ENCODE measurements at regions not wholly inside any gene's neighbourhood (a gene's known extent, or its start where the extent isn't known, plus 50 kb on each side); places are given as distances from the start of the nearest gene placed in this dataset.

DNA sequence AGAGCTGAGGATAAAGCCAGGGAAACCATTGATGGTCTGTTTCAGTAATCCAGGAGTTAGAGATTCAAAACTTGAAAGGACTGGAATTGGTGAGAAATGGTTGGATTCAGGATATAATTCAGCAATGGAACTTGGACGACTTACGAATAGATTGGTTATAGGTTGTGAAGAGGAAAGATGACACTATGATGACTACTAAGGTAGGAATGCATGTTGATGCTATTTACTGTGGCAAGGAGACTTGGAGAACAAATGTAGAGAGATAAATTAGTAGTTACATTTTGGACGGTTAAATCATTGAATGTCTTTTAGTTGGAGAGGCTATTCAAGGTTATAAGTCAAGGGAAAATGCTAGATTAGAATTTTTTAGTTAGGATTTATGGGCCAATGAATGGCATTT lies 365.4 kb upstream of the TECRL start:
- no peak overlapping the region for H2AFZ ChIP-seq (ENCODE audit: insufficient read depth, low read depth, low read length, poor library complexity, severe bottlenecking)
- H3K4me3 Mint-ChIP-seq: no peak overlapping the region
- 85% methylated on average over 3 of the region's 3 CpGs for WGBS (ENCODE audit: insufficient coverage)

DNA sequence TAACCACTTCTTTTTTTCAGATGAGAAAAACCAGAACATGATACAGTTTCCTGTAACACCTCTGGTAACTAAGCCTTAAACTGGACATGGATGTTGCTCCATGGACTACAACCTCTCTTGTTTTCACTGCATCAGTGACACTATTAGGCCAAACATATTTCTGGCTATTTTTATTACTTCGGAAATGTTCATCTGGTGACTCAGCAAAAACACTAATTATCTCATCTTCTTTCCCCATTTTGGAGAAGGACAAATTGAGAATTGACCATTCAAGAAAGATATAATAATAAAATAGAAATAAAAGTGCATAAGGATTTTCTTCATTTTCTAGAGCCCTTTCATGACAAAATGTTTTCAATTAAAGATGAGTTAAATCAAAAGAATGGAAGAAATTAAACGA lies 361.9 kb upstream of the TECRL start:
- H3K27me3 Mint-ChIP-seq (ENCODE audit: low read depth in 3 of 3): no peaks in the 10 kb centered on the region
- Histone ChIP-seq H3K79me2 (ENCODE audit: insufficient read depth, low read length) (no peaks in the 10 kb centered on the region), H3K36me3 (replicated peaks in 1 of 2; ENCODE audit: control insufficient read depth in 1 of 2, insufficient read depth in 2 of 2, low read length in 2 of 2) (no peaks in the 10 kb centered on the region), H3K27ac (ENCODE audit: low read depth in 1 of 2, low read length in 2 of 2) (no peak overlapping the region), H3K27me3 (ENCODE audit: control insufficient read depth in 2 of 2, insufficient read depth in 2 of 2, low read length in 2 of 2) (no peaks in the 10 kb centered on the region), H3K9me3 (replicated peaks in 1 of 2; ENCODE audit: control insufficient read depth in 1 of 2, insufficient read depth in 1 of 2, low read length in 2 of 2) (no peaks in the 10 kb centered on the region), H3K4me2 (replicated peaks; ENCODE audit: extremely low read depth, low read length, poor library complexity, severe bottlenecking) (no peak overlapping the region), H3K4me3 (replicated peaks in 1 of 3; ENCODE audit: low read depth in 2 of 3, low read length in 3 of 3) (no peak overlapping the region), H3K4me1 (ENCODE audit: control insufficient read depth in 1 of 2, insufficient read depth in 2 of 2, low read length in 2 of 2) (no peaks in the 10 kb centered on the region), H2AFZ (ENCODE audit: insufficient read depth, low read depth, low read length, poor library complexity, severe bottlenecking) (no peak overlapping the region), H4K20me1 (ENCODE audit: insufficient read depth, low read length) (no peaks in the 10 kb centered on the region), H3K9ac (ENCODE audit: insufficient read depth, low read length, poor library complexity, severe bottlenecking) (no peak overlapping the region)
- no peaks in the 10 kb centered on the region for H3K9me3 Mint-ChIP-seq
- no peak for DNase-seq
- H3K4me3 Mint-ChIP-seq: no peak overlapping the region
- H3K27ac Mint-ChIP-seq: no peak overlapping the region
- no peaks in the 10 kb centered on the region for H3K36me3 Mint-ChIP-seq
- intact Hi-C loops (cut with micrococcal nuclease): no loop called here
- no CpG with 5 or more reads among the region's 2 CpGs for WGBS (ENCODE audit: insufficient coverage)
- TF ChIP-seq, protein P1, sequence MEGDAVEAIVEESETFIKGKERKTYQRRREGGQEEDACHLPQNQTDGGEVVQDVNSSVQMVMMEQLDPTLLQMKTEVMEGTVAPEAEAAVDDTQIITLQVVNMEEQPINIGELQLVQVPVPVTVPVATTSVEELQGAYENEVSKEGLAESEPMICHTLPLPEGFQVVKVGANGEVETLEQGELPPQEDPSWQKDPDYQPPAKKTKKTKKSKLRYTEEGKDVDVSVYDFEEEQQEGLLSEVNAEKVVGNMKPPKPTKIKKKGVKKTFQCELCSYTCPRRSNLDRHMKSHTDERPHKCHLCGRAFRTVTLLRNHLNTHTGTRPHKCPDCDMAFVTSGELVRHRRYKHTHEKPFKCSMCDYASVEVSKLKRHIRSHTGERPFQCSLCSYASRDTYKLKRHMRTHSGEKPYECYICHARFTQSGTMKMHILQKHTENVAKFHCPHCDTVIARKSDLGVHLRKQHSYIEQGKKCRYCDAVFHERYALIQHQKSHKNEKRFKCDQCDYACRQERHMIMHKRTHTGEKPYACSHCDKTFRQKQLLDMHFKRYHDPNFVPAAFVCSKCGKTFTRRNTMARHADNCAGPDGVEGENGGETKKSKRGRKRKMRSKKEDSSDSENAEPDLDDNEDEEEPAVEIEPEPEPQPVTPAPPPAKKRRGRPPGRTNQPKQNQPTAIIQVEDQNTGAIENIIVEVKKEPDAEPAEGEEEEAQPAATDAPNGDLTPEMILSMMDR (IDR thresholded peaks at IDR 0.05): no peak
- H3K4me1 Mint-ChIP-seq: no peaks in the 10 kb centered on the region

More for the DNA sequence above, 365.4 kb upstream of the TECRL start:
- Mint-ChIP-seq H3K36me3 (no peaks in the 10 kb centered on the region), H3K9me3 (no peaks in the 10 kb centered on the region), H3K27ac (no peak overlapping the region), H3K27me3 (ENCODE audit: low read depth in 3 of 3) (no peaks in the 10 kb centered on the region), H3K4me1 (no peaks in the 10 kb centered on the region)
- no peaks in the 10 kb centered on the region for H3K27me3 ChIP-seq (ENCODE audit: control insufficient read depth in 2 of 2, insufficient read depth in 2 of 2, low read length in 2 of 2)
- H3K79me2 ChIP-seq (ENCODE audit: insufficient read depth, low read length): no peaks in the 10 kb centered on the region
- no peaks in the 10 kb centered on the region for H3K36me3 ChIP-seq (replicated peaks in 1 of 2; ENCODE audit: control insufficient read depth in 1 of 2, insufficient read depth in 2 of 2, low read length in 2 of 2)
- DNase-seq: no peak
- intact Hi-C loops (cut with micrococcal nuclease): no loop called here
- H3K27ac ChIP-seq (ENCODE audit: low read depth in 1 of 2, low read length in 2 of 2): no peak overlapping the region
- H3K4me3 ChIP-seq (replicated peaks in 1 of 3; ENCODE audit: low read depth in 2 of 3, low read length in 3 of 3): no peak overlapping the region
- no peaks in the 10 kb centered on the region for H3K4me1 ChIP-seq (ENCODE audit: control insufficient read depth in 1 of 2, insufficient read depth in 2 of 2, low read length in 2 of 2)
- H3K9me3 ChIP-seq (replicated peaks in 1 of 2; ENCODE audit: control insufficient read depth in 1 of 2, insufficient read depth in 1 of 2, low read length in 2 of 2): no peaks in the 10 kb centered on the region
- H3K4me2 ChIP-seq (replicated peaks; ENCODE audit: extremely low read depth, low read length, poor library complexity, severe bottlenecking): no peak overlapping the region
- no peaks in the 10 kb centered on the region for H4K20me1 ChIP-seq (ENCODE audit: insufficient read depth, low read length)
- TF ChIP-seq, protein P1 (IDR thresholded peaks at IDR 0.05): no peak
- H3K9ac ChIP-seq (ENCODE audit: insufficient read depth, low read length, poor library complexity, severe bottlenecking): no peak overlapping the region

Data from CD14-positive monocyte (primary cell).